ENCODE measurements at regions not wholly inside any gene's neighbourhood (a gene's known extent, or its start where the extent isn't known, plus 50 kb on each side); places are given as distances from the start of the nearest gene placed in this dataset.

- Histone ChIP-seq H3K36me3 (ENCODE audit: insufficient read depth, low read length) (no peaks in the 10 kb centered on the region), H3K9me2 (replicated peaks; ENCODE audit: low read depth, low read length) (no peaks in the 10 kb centered on the region), H3K4me2 (ENCODE audit: low read depth, low read length, poor library complexity, severe bottlenecking) (peak overlapping the region; percentile 77), H3K4me3 (ENCODE audit: low read length, poor library complexity, severe bottlenecking) (no peak overlapping the region), H2AFZ (ENCODE audit: low read length) (peak overlapping the region; percentile 80; the same call in 1 of the 2 replicates), H3K27me3 (ENCODE audit: insufficient read depth, low read length, poor library complexity, severe bottlenecking) (no peaks in the 10 kb centered on the region), H3K9me3 (ENCODE audit: insufficient read depth, low read depth, low read length) (no peaks in the 10 kb centered on the region), H3F3A (ENCODE audit: low read depth) (no peaks in the 10 kb centered on the region), H4K20me1 (ENCODE audit: insufficient read depth, low read length, poor library complexity, severe bottlenecking) (no peaks in the 10 kb centered on the region), H3K4me1 (ENCODE audit: insufficient read depth, low read length, poor library complexity, severe bottlenecking) (peaks cover 48% of the 10 kb centered on the region), H3K79me2 (ENCODE audit: insufficient read depth, low read length) (no peaks in the 10 kb centered on the region), H3K9ac (ENCODE audit: low read depth, low read length, poor library complexity, severe bottlenecking) (peak overlapping the region; percentile 68)
- TF ChIP-seq CTCF (conservative IDR thresholded peaks at IDR 0.05; ENCODE audit: low read length): no peak
- no peak for TF ChIP-seq EZH2phosphoT487 (IDR thresholded peaks at IDR 0.05; ENCODE audit: borderline replicate concordance)
These were observed 140.3 kb downstream of the RASEF start for GRCh38 chr9:82922686-82923085.

- Histone ChIP-seq H3K27me3 (ENCODE audit: insufficient read depth, low read length, poor library complexity, severe bottlenecking) (no peaks in the 10 kb centered on the region), H4K20me1 (ENCODE audit: insufficient read depth, low read length, poor library complexity, severe bottlenecking) (no peaks in the 10 kb centered on the region), H3K79me2 (ENCODE audit: insufficient read depth, low read length) (no peaks in the 10 kb centered on the region)
These were observed 139.6 kb downstream of the RASEF start for GRCh38 chr9:82923092-82923911.

GRCh38 chr9:82923912-82924605, 138.9 kb downstream of the RASEF start:
- H3K9me3 ChIP-seq (ENCODE audit: insufficient read depth, low read depth, low read length): no peaks in the 10 kb centered on the region
- TF ChIP-seq EZH2phosphoT487 (IDR thresholded peaks at IDR 0.05; ENCODE audit: borderline replicate concordance) (no peak), CTCF (conservative IDR thresholded peaks at IDR 0.05; ENCODE audit: low read length) (no peak)
- no peaks in the 10 kb centered on the region for H3K27me3 ChIP-seq (ENCODE audit: insufficient read depth, low read length, poor library complexity, severe bottlenecking)
- peak overlapping the region; percentile 77 for H3K4me2 ChIP-seq (ENCODE audit: low read depth, low read length, poor library complexity, severe bottlenecking)
- H4K20me1 ChIP-seq (ENCODE audit: insufficient read depth, low read length, poor library complexity, severe bottlenecking): no peaks in the 10 kb centered on the region
- H3K79me2 ChIP-seq (ENCODE audit: insufficient read depth, low read length): no peaks in the 10 kb centered on the region
- peak overlapping the region; percentile 80 for H2AFZ ChIP-seq (ENCODE audit: low read length)
- H3K36me3 ChIP-seq (ENCODE audit: insufficient read depth, low read length): no peaks in the 10 kb centered on the region
- H3K9me2 ChIP-seq (replicated peaks; ENCODE audit: low read depth, low read length): no peaks in the 10 kb centered on the region
- H3F3A ChIP-seq (ENCODE audit: low read depth): no peaks in the 10 kb centered on the region
- peaks cover 48% of the 10 kb centered on the region for H3K4me1 ChIP-seq (ENCODE audit: insufficient read depth, low read length, poor library complexity, severe bottlenecking)
- peak overlapping the region; percentile 57 for H3K4me3 ChIP-seq (ENCODE audit: low read length, poor library complexity, severe bottlenecking)
- H3K9ac ChIP-seq (ENCODE audit: low read depth, low read length, poor library complexity, severe bottlenecking): peak overlapping the region; percentile 68

More at GRCh38 chr9:82923092-82923911, 139.6 kb downstream of the RASEF start:
- peaks cover 48% of the 10 kb centered on the region for H3K4me1 ChIP-seq (ENCODE audit: insufficient read depth, low read length, poor library complexity, severe bottlenecking)
- TF ChIP-seq CTCF (conservative IDR thresholded peaks at IDR 0.05; ENCODE audit: low read length) (no peak), EZH2phosphoT487 (IDR thresholded peaks at IDR 0.05; ENCODE audit: borderline replicate concordance) (no peak)
- H3K36me3 ChIP-seq (ENCODE audit: insufficient read depth, low read length): no peaks in the 10 kb centered on the region
- peak overlapping the region; percentile 80 for H2AFZ ChIP-seq (ENCODE audit: low read length)
- no peaks in the 10 kb centered on the region for H3F3A ChIP-seq (ENCODE audit: low read depth)
- H3K4me3 ChIP-seq (ENCODE audit: low read length, poor library complexity, severe bottlenecking): peak overlapping the region; percentile 57
- H3K9ac ChIP-seq (ENCODE audit: low read depth, low read length, poor library complexity, severe bottlenecking): peak overlapping the region; percentile 68
- H3K9me3 ChIP-seq (ENCODE audit: insufficient read depth, low read depth, low read length): no peaks in the 10 kb centered on the region
- H3K9me2 ChIP-seq (replicated peaks; ENCODE audit: low read depth, low read length): no peaks in the 10 kb centered on the region
- peak overlapping the region; percentile 77 for H3K4me2 ChIP-seq (ENCODE audit: low read depth, low read length, poor library complexity, severe bottlenecking)

Data from Loucy (cell line).